Skeletal muscle tissue (tissue), 3 donors: ENCODE measurements at regions not wholly inside any gene's neighbourhood (a gene's known extent, or its start where the extent isn't known, plus 50 kb on each side); places are given as distances from the start of the nearest gene placed in this dataset.
A peak's percentile ranks its signal among the peaks of the same experiment; 100 is the strongest.

Experiments
- H3K27ac ChIP-seq: one replicate; pipeline ENCODE4 v1.7.0; 2013; ENCODE audit warnings: mild to moderate bottlenecking, low read depth, low read length, inconsistent platforms
- H3K27me3 ChIP-seq, 3 donors: one replicate each; pipeline ENCODE4 v1.7.0; 2013; ENCODE audit warnings: low read length in 3 of 3; ENCODE audit not compliant: control insufficient read depth in 3 of 3, insufficient read depth in 3 of 3
- H3K36me3 ChIP-seq, 3 donors: one replicate each; pipeline ENCODE4 v1.7.0; 2013; ENCODE audit warnings: low read length in 3 of 3; ENCODE audit not compliant: control insufficient read depth in 3 of 3, insufficient read depth in 3 of 3
- H3K4me1 ChIP-seq, 3 donors: one replicate each; pipeline ENCODE4 v1.7.0; 2013; ENCODE audit warnings: low read length in 3 of 3, mild to moderate bottlenecking in 3 of 3; ENCODE audit not compliant: control insufficient read depth in 3 of 3, insufficient read depth in 3 of 3
- H3K4me3 ChIP-seq, 3 donors: one replicate each; pipeline ENCODE4 v1.7.0; 2013; ENCODE audit warnings: low read length in 3 of 3
- H3K9ac ChIP-seq, 3 donors: one replicate each; pipeline ENCODE4 v1.7.0; 2013; ENCODE audit warnings: low read length in 3 of 3, mild to moderate bottlenecking in 3 of 3, moderate library complexity in 2 of 3, low read depth in 1 of 3
- H3K9me3 ChIP-seq, 3 donors: one replicate each; pipeline ENCODE4 v1.7.0; 2013; ENCODE audit warnings: low read length in 3 of 3; ENCODE audit not compliant: control insufficient read depth in 3 of 3
- donor health status: Osteomylitis.

GRCh38 chr2:176645494-176645893, 376.3 kb downstream of the MTX2 start:
- Histone ChIP-seq H3K27me3 (peaks cover 0 to 46% (median 8%) of the 10 kb centered on the region in 3 donors), H3K9ac (no peak overlapping the region), H3K36me3 (no peaks in the 10 kb centered on the region), H3K9me3 (no peaks in the 10 kb centered on the region), H3K4me1 (no peaks in the 10 kb centered on the region), H3K4me3 (no peak overlapping the region), H3K27ac (no peak overlapping the region)

GRCh38 chr2:176646033-176646615, 376.9 kb downstream of the MTX2 start:
- Histone ChIP-seq H3K4me1 (no peaks in the 10 kb centered on the region), H3K4me3 (no peak overlapping the region), H3K36me3 (no peaks in the 10 kb centered on the region), H3K27ac (no peak overlapping the region), H3K9ac (no peak overlapping the region), H3K9me3 (no peaks in the 10 kb centered on the region), H3K27me3 (peaks cover 0 to 43% (median 6%) of the 10 kb centered on the region in 3 donors)

- Histone ChIP-seq H3K36me3 (no peaks in the 10 kb centered on the region), H3K27ac (no peak overlapping the region), H3K4me3 (no peak overlapping the region), H3K9ac (no peak overlapping the region), H3K4me1 (no peaks in the 10 kb centered on the region), H3K9me3 (no peaks in the 10 kb centered on the region), H3K27me3 (peaks cover 0 to 37% (median 6%) of the 10 kb centered on the region in 3 donors)
Observed at GRCh38 chr2:176647325-176648165, 378.3 kb downstream of the MTX2 start.

GRCh38 chr2:176648700-176649297, 379.6 kb downstream of the MTX2 start:
- Histone ChIP-seq H3K9me3 (no peaks in the 10 kb centered on the region), H3K36me3 (no peaks in the 10 kb centered on the region), H3K4me1 (peaks cover 0 to 2% (median 0%) of the 10 kb centered on the region in 3 donors), H3K9ac (no peak overlapping the region), H3K27me3 (peaks cover 0 to 34% (median 6%) of the 10 kb centered on the region in 3 donors), H3K27ac (no peak overlapping the region), H3K4me3 (no peak overlapping the region)

- H3K27me3 ChIP-seq: peaks cover 0 to 24% (median 6%) of the 10 kb centered on the region in 3 donors
- peaks cover 0 to 7% (median 0%) of the 10 kb centered on the region in 3 donors for H3K4me1 ChIP-seq
- no peak overlapping the region for H3K4me3 ChIP-seq
- no peak overlapping the region for H3K9ac ChIP-seq
- H3K9me3 ChIP-seq: no peaks in the 10 kb centered on the region
- no peaks in the 10 kb centered on the region for H3K36me3 ChIP-seq
- no peak overlapping the region for H3K27ac ChIP-seq
Observed at GRCh38 chr2:176650104-176650837, 381.0 kb downstream of the MTX2 start.

GRCh38 chr2:176650838-176651555, 381.8 kb downstream of the MTX2 start:
- no peak overlapping the region for H3K27ac ChIP-seq
- H3K9me3 ChIP-seq: no peaks in the 10 kb centered on the region

GRCh38 chr2:176652300-176653182, 383.3 kb downstream of the MTX2 start:
- Histone ChIP-seq H3K9me3 (no peaks in the 10 kb centered on the region), H3K27ac (no peak overlapping the region), H3K4me1 (peaks cover 0 to 7% (median 0%) of the 10 kb centered on the region in 3 donors), H3K9ac (no peak overlapping the region), H3K36me3 (no peaks in the 10 kb centered on the region), H3K27me3 (peaks cover 0 to 7% (median 0%) of the 10 kb centered on the region in 3 donors), H3K4me3 (no peak overlapping the region)

More at GRCh38 chr2:176650838-176651555, 381.8 kb downstream of the MTX2 start:
- Histone ChIP-seq H3K4me3 (no peak overlapping the region), H3K27me3 (peaks cover 0 to 17% (median 4%) of the 10 kb centered on the region in 3 donors), H3K9ac (no peak overlapping the region), H3K4me1 (peaks cover 0 to 7% (median 0%) of the 10 kb centered on the region in 3 donors), H3K36me3 (no peaks in the 10 kb centered on the region)

GRCh38 chr2:176653479-176654443, 384.5 kb downstream of the MTX2 start:
- Histone ChIP-seq H3K9me3 (no peaks in the 10 kb centered on the region), H3K4me3 (peak overlapping the region in 1 of 3 donors; percentile 39), H3K36me3 (no peaks in the 10 kb centered on the region), H3K27me3 (peaks cover 0 to 4% (median 0%) of the 10 kb centered on the region in 3 donors), H3K9ac (no peak overlapping the region), H3K4me1 (peaks cover 0 to 7% (median 0%) of the 10 kb centered on the region in 3 donors), H3K27ac (no peak overlapping the region)
